ENCODE measurements at regions not wholly inside any gene's neighbourhood (a gene's known extent, or its start where the extent isn't known, plus 50 kb on each side); places are given as distances from the start of the nearest gene placed in this dataset.

DNA sequence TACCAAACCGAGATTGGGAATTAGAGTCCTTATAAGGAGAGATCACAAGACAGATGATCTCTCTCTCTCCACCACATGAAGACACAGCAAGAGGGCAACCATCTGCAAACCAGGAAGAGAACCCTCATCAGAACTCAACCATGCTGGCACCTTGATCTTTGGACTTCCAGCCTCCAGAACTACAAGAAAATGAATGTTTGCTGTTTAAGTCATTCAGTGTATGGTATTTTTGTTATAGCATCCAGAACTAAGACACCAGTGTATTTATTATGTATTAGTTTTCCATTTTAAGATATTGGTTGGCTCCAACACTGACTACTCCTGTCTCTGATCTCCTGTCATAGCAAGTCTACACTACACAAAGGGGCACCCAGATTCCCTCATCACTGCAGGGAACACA is 86.9 kb downstream of the CCDC34 start:
- TF ChIP-seq CTCF (conservative IDR thresholded peaks at IDR 0.05; ENCODE audit: low read length) (no peak), EZH2phosphoT487 (IDR thresholded peaks at IDR 0.05; ENCODE audit: borderline replicate concordance, low read depth, low read length) (no peak)

Measured in OCI-LY7 (cell line).